ENCODE measurements at regions not wholly inside any gene's neighbourhood (a gene's known extent, or its start where the extent isn't known, plus 50 kb on each side); places are given as distances from the start of the nearest gene placed in this dataset.

- ChIA-PET CTCF (no interaction called here), POLR2A (no interaction called here)
- H3K4me1 Mint-ChIP-seq: no peaks in the 10 kb centered on the region
- DNase-seq (no peak), ATAC-seq (ENCODE audit: low read depth) (no peak)
- H3K27me3 Mint-ChIP-seq: no peaks in the 10 kb centered on the region
- H3K4me3 Mint-ChIP-seq: no peak overlapping the region
- TF ChIP-seq CTCF (IDR thresholded peaks at IDR 0.05): no peak
- intact Hi-C loops (cut with micrococcal nuclease): no loop called here
- H3K36me3 Mint-ChIP-seq (ENCODE audit: low read depth): no peaks in the 10 kb centered on the region
- peaks cover 4% of the 10 kb centered on the region for H3K9me3 Mint-ChIP-seq
- no peak overlapping the region for H3K27ac Mint-ChIP-seq
Measured at GRCh38 chr6:96276305-96276704, 245.3 kb upstream of the UFL1 start.

- CTCF ChIA-PET: no interaction called here
- intact Hi-C loops (cut with micrococcal nuclease): no loop called here
- no peak for TF ChIP-seq CTCF (IDR thresholded peaks at IDR 0.05)
- Mint-ChIP-seq H3K27me3 (no peaks in the 10 kb centered on the region), H3K27ac (no peak overlapping the region), H3K4me1 (no peaks in the 10 kb centered on the region), H3K36me3 (ENCODE audit: low read depth) (no peaks in the 10 kb centered on the region), H3K9me3 (peaks cover 4% of the 10 kb centered on the region), H3K4me3 (no peak overlapping the region)
- POLR2A ChIA-PET: no interaction called here
- ATAC-seq (ENCODE audit: low read depth): no peak
- DNase-seq: no peak
Measured at GRCh38 chr6:96276856-96277255, 244.8 kb upstream of the UFL1 start.

- Mint-ChIP-seq H3K27me3 (no peaks in the 10 kb centered on the region), H3K9me3 (no peaks in the 10 kb centered on the region), H3K36me3 (ENCODE audit: low read depth) (no peaks in the 10 kb centered on the region), H3K27ac (no peak overlapping the region), H3K4me3 (no peak overlapping the region), H3K4me1 (no peaks in the 10 kb centered on the region)
- CTCF ChIA-PET: no interaction called here
- DNase-seq: no peak
- no peak for ATAC-seq (ENCODE audit: low read depth)
- TF ChIP-seq CTCF (IDR thresholded peaks at IDR 0.05): no peak
- POLR2A ChIA-PET: no interaction called here
- intact Hi-C loops (cut with micrococcal nuclease): no loop called here
Measured at GRCh38 chr6:96279084-96279483, 242.5 kb upstream of the UFL1 start.

GRCh38 chr6:96286503-96286902, 235.1 kb upstream of the UFL1 start:
- Mint-ChIP-seq H3K9me3 (peaks cover 3% of the 10 kb centered on the region), H3K27ac (no peak overlapping the region), H3K4me1 (no peaks in the 10 kb centered on the region), H3K27me3 (no peaks in the 10 kb centered on the region), H3K4me3 (no peak overlapping the region), H3K36me3 (ENCODE audit: low read depth) (no peaks in the 10 kb centered on the region)
- TF ChIP-seq CTCF (IDR thresholded peaks at IDR 0.05): no peak
- POLR2A ChIA-PET: no interaction called here
- intact Hi-C loops (cut with micrococcal nuclease): no loop called here
- ATAC-seq (ENCODE audit: low read depth) (no peak), DNase-seq (no peak)
- CTCF ChIA-PET: no interaction called here

- DNase-seq (no peak), ATAC-seq (ENCODE audit: low read depth) (no peak)
- H3K4me3 Mint-ChIP-seq: no peak overlapping the region
- H3K9me3 Mint-ChIP-seq: no peaks in the 10 kb centered on the region
- H3K27ac Mint-ChIP-seq: no peak overlapping the region
- intact Hi-C loops (cut with micrococcal nuclease): no loop called here
- POLR2A ChIA-PET: no interaction called here
- no peaks in the 10 kb centered on the region for H3K4me1 Mint-ChIP-seq
- H3K36me3 Mint-ChIP-seq (ENCODE audit: low read depth): no peaks in the 10 kb centered on the region
- CTCF ChIA-PET: no interaction called here
- TF ChIP-seq CTCF (IDR thresholded peaks at IDR 0.05): no peak
- no peaks in the 10 kb centered on the region for H3K27me3 Mint-ChIP-seq
Measured at GRCh38 chr6:96299525-96299924, 222.1 kb upstream of the UFL1 start.
